ENCODE measurements at regions not wholly inside any gene's neighbourhood (a gene's known extent, or its start where the extent isn't known, plus 50 kb on each side); places are given as distances from the start of the nearest gene placed in this dataset.

GRCh38 chr4:167890226-167890625, 202.1 kb upstream of the ANXA10 start:
- no peak overlapping the region for H2BK15ac ChIP-seq (ENCODE audit: low read length)
- DNase-seq (ENCODE audit: low read depth in 1 of 2, low spot score in 2 of 2): no peak
- H4K20me1 ChIP-seq (replicated peaks in 1 of 2; ENCODE audit: control insufficient read depth in 1 of 2, insufficient read depth in 2 of 2, low read length in 2 of 2): no peaks in the 10 kb centered on the region
- TF ChIP-seq POLR2AphosphoS5 (IDR thresholded peaks at IDR 0.05; ENCODE audit: low read depth, low read length) (no peak), SIN3A (conservative IDR thresholded peaks at IDR 0.05 in 1 of 2, IDR thresholded peaks at IDR 0.05 in 1 of 2; ENCODE audit: low read depth in 1 of 2, low read length in 2 of 2) (no peak), CHD1 (IDR thresholded peaks at IDR 0.05; ENCODE audit: low read depth, low read length) (no peak), RFX5 (IDR thresholded peaks at IDR 0.05; ENCODE audit: borderline replicate concordance, low read depth, low read length) (no peak), TEAD4 (IDR thresholded peaks at IDR 0.05; ENCODE audit: low read depth, low read length) (no peak), BRCA1 (IDR thresholded peaks at IDR 0.05; ENCODE audit: low read depth, low read length) (no peak)
- no peaks in the 10 kb centered on the region for H3K79me2 ChIP-seq (ENCODE audit: control insufficient read depth in 1 of 2, insufficient read depth in 2 of 2, low read length in 2 of 2)
- H3K9me3 ChIP-seq (ENCODE audit: insufficient read depth in 2 of 2, low read depth in 1 of 2, low read length in 1 of 2): no peaks in the 10 kb centered on the region
- no peak overlapping the region for H2AK5ac ChIP-seq (ENCODE audit: low read depth, low read length)
- no peaks in the 10 kb centered on the region for H3K27me3 ChIP-seq (replicated peaks in 1 of 4; ENCODE audit: control insufficient read depth in 3 of 4, extremely low read depth in 1 of 4, insufficient read depth in 3 of 4, low read length in 3 of 4)
- H2BK20ac ChIP-seq (ENCODE audit: low read length): no peak overlapping the region
- H4K91ac ChIP-seq (replicated peaks; ENCODE audit: insufficient read length, low read length): no peak overlapping the region
- no peak overlapping the region for H3K56ac ChIP-seq (replicated peaks; ENCODE audit: insufficient read length, low read depth, low read length)
- no peak overlapping the region for H3K4me2 ChIP-seq (ENCODE audit: insufficient read depth in 1 of 2, low read depth in 2 of 2, low read length in 2 of 2)
- H2BK12ac ChIP-seq (ENCODE audit: low read depth, low read length): no peak overlapping the region
- H3K4ac ChIP-seq (replicated peaks; ENCODE audit: insufficient read length, low read depth, low read length): no peak overlapping the region
- H4K8ac ChIP-seq (ENCODE audit: extremely low read depth, insufficient read depth, low read length): no peak overlapping the region
- ChIA-PET POLR2A (ENCODE audit: partially characterized antibody) (no interaction called here), CTCF (ENCODE audit: partially characterized antibody) (no interaction called here)
- FAIRE-seq: no peak
- no peaks in the 10 kb centered on the region for H3K79me1 ChIP-seq (ENCODE audit: low read depth, low read length)
- no peak overlapping the region for H3K27ac ChIP-seq (ENCODE audit: low read depth, low read length)
- no peak overlapping the region for H2BK120ac ChIP-seq (replicated peaks; ENCODE audit: low read depth, low read length)
- H2AFZ ChIP-seq (ENCODE audit: low read length): no peak overlapping the region
- H3K4me3 ChIP-seq (ENCODE audit: extremely low read depth in 1 of 4, insufficient read depth in 2 of 4, low read depth in 3 of 4, low read length in 4 of 4): no peak overlapping the region
- H3K36me3 ChIP-seq (ENCODE audit: control insufficient read depth in 2 of 4, insufficient read depth in 4 of 4, low read length in 3 of 4): no peaks in the 10 kb centered on the region
- no peaks in the 10 kb centered on the region for H3K23me2 ChIP-seq (ENCODE audit: low read depth, low read length)
- peaks cover 0 to 3% (median 2%) of the 10 kb centered on the region in 4 experiments; a peak in 4 of 7 replicates for H3K4me1 ChIP-seq (replicated peaks in 1 of 4; ENCODE audit: control insufficient read depth in 3 of 4, insufficient read depth in 4 of 4, low read length in 3 of 4)
- H3K23ac ChIP-seq (ENCODE audit: insufficient read length): no peak overlapping the region
- H3K18ac ChIP-seq (ENCODE audit: extremely low read depth, low read length): no peak overlapping the region
- H2BK5ac ChIP-seq (ENCODE audit: low read depth, low read length): no peak overlapping the region
- no peak overlapping the region for H4K5ac ChIP-seq (ENCODE audit: insufficient read length, low read depth, low read length)
- no peak overlapping the region for H3K9ac ChIP-seq (replicated peaks in 1 of 4; ENCODE audit: extremely low read depth in 1 of 4, low read depth in 3 of 4, low read length in 3 of 4)
- H3K14ac ChIP-seq (ENCODE audit: insufficient read length): no peak overlapping the region
